Ovary (tissue), 7 donors: ENCODE measurements at regions not wholly inside any gene's neighbourhood (a gene's known extent, or its start where the extent isn't known, plus 50 kb on each side); places are given as distances from the start of the nearest gene placed in this dataset.

Source experiments
- DNase-seq, 5 donors: peaks; one replicate each; pipeline ENCODE4 v3.0.0-alpha.2; 2019 to 2020
- H3K27ac ChIP-seq, 2 donors: fragments of 200-600 bp; one replicate each; pipeline versions ENCODE4 v1.5.1 to v1.8.0; 2019 to 2022
- H3K27me3 ChIP-seq: fragments of 200-600 bp; one replicate; pipeline ENCODE4 v1.8.0; 2022
- H3K36me3 ChIP-seq: fragments of 200-600 bp; sonication (generic); one replicate; pipeline ENCODE4 v1.5.1; 2019
- H3K4me1 ChIP-seq: one replicate; pipeline ENCODE4 v1.8.1; 2013; ENCODE audit warnings: mild to moderate bottlenecking, moderate library complexity; ENCODE audit not compliant: insufficient read depth
- H3K4me3 ChIP-seq: fragments of 200-600 bp; sonication (generic); one replicate; pipeline ENCODE4 v1.5.1; 2017
- H3K9me3 ChIP-seq, 2 donors: fragments of 200-600 bp in 1 of 2; sonication (generic) in 1 of 2; one replicate each; pipeline versions ENCODE4 v1.5.1 to v1.8.1; 2013 to 2019; ENCODE audit warnings: mild to moderate bottlenecking in 1 of 2, moderate library complexity in 1 of 2
- CTCF ChIP-seq, 3 donors: fragments of 450-650 bp in 2 of 3; fragments of 200-600 bp in 1 of 3; IDR thresholded peaks; one replicate each; pipeline versions ENCODE4 v1.5.1 to v1.8.0; 2016 to 2022; ENCODE audit warnings: antibody characterized with exemption in 3 of 3, mild to moderate bottlenecking in 1 of 3
- EP300 ChIP-seq: sonication (generic); formaldehyde crosslinking; IDR thresholded peaks from one replicate; pipeline ENCODE4 v1.6.1; 2017; ENCODE audit warnings: antibody characterized with exemption
- POLR2A ChIP-seq: fragments of 450-650 bp; IDR thresholded peaks from one replicate; pipeline ENCODE4 v1.6.1; 2017; ENCODE audit warnings: antibody characterized with exemption, mild to moderate bottlenecking, moderate library complexity
- whole genome bisulfite sequencing, 3 donors: extraction: QIAGEN DNeasy Blood & Tissue Kit in 1 of 3; methylation state at CpG; one replicate each; pipeline versions ENCODE4 v1.1.5 to v1.1.7; 2013 to 2017; 5-methylcytosine and 5-hydroxymethylcytosine counted together
- intact Hi-C, 4 donors: fragments of 100-400 bp; cut with DNase I; formaldehyde crosslinking; loops; one replicate each; pipeline versions ENCODE4 v1.11.0 to v1.15.1; 2022 to 2023
- donor health status: DM: no; HTN: no; CAD: no; lungs with moderate emphysema.
- donor health status: DM: no; HTN: no; CAD: no.
- donor health status: Bipolar disorder and iron deficiency.
- donor health status: DM: no; HTN: no; CAD: no.
- donor health status: DM: yes; HTN: yes; CAD: no.

- Histone ChIP-seq H3K4me1 (no peaks in the 10 kb centered on the region), H3K4me3 (no peak overlapping the region), H3K27ac (no peak overlapping the region), H3K36me3 (no peaks in the 10 kb centered on the region), H3K27me3 (no peaks in the 10 kb centered on the region), H3K9me3 (no peaks in the 10 kb centered on the region)
- TF ChIP-seq CTCF (IDR thresholded peaks at IDR 0.05), result no peak
- no peak for TF ChIP-seq POLR2A
- no peak for TF ChIP-seq EP300
- no peak for DNase-seq
- 85 to 92% (median 85%) methylated on average over 3 of the region's 3 CpGs for WGBS, 3 donors
- intact Hi-C loops, result no loop called here
These were observed 220.5 kb upstream of the MAGI2 start for GRCh38 chr7:79673969-79674368.

GRCh38 chr7:79673421-79673820 lies 220.0 kb upstream of the MAGI2 start:
- no peaks in the 10 kb centered on the region for H3K27me3 ChIP-seq
- TF ChIP-seq CTCF (IDR thresholded peaks at IDR 0.05) (no peak), POLR2A (no peak), EP300 (no peak)
- no peaks in the 10 kb centered on the region for H3K4me1 ChIP-seq
- no peak overlapping the region for H3K4me3 ChIP-seq
- H3K36me3 ChIP-seq, result no peaks in the 10 kb centered on the region
- intact Hi-C loops, result no loop called here
- no peak for DNase-seq
- no peaks in the 10 kb centered on the region for H3K9me3 ChIP-seq
- no peak overlapping the region for H3K27ac ChIP-seq
- 11 to 18% (median 16%) methylated on average over 1 of the region's 1 CpG for WGBS, 3 donors

GRCh38 chr7:79668292-79668691 lies 214.8 kb upstream of the MAGI2 start:
- no peaks in the 10 kb centered on the region for H3K27me3 ChIP-seq
- no peaks in the 10 kb centered on the region for H3K9me3 ChIP-seq
- H3K36me3 ChIP-seq, result no peaks in the 10 kb centered on the region
- H3K27ac ChIP-seq, result no peak overlapping the region
- intact Hi-C loops, result no loop called here
- 33 to 48% (median 44%) methylated on average over 3 of the region's 3 CpGs for WGBS, 3 donors
- H3K4me1 ChIP-seq, result no peaks in the 10 kb centered on the region
- DNase-seq, result no peak
- no peak for TF ChIP-seq POLR2A
- no peak for TF ChIP-seq EP300
- TF ChIP-seq CTCF (IDR thresholded peaks at IDR 0.05), result no peak
- no peak overlapping the region for H3K4me3 ChIP-seq

GRCh38 chr7:79666472-79666871 lies 213.0 kb upstream of the MAGI2 start:
- DNase-seq, result no peak
- Histone ChIP-seq H3K4me1 (no peaks in the 10 kb centered on the region), H3K27me3 (no peaks in the 10 kb centered on the region), H3K27ac (no peak overlapping the region), H3K9me3 (no peaks in the 10 kb centered on the region), H3K36me3 (no peaks in the 10 kb centered on the region), H3K4me3 (no peak overlapping the region)
- intact Hi-C loops, result no loop called here
- 86 to 90% (median 90%) methylated on average over 3 of the region's 3 CpGs for WGBS, 3 donors
- TF ChIP-seq EP300 (no peak), CTCF (IDR thresholded peaks at IDR 0.05) (no peak), POLR2A (no peak)
